ENCODE measurements at regions not wholly inside any gene's neighbourhood (a gene's known extent, or its start where the extent isn't known, plus 50 kb on each side); places are given as distances from the start of the nearest gene placed in this dataset.

DNA sequence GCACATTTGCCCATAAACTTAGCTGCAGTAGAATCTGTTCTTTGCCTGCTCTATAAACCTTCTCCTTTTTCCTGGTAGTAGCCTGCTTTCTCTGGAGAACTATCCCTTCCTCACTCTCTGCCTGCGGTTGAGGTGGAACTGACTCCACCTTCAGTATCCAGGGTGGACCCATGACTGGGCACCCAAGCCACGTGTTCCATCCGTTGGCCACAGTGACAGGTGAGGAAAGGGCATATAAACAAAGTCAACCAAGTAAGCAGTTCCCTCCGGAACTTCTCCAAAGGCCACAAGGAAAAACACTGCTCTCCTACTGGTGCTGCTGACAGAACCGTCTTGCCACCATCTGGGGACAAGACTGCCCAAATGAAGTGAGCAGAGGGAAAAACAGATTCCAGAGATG, 218.8 kb downstream of the TFAP2A start:
- peaks cover 1 to 6% (median 4%) of the 10 kb centered on the region in 3 donors for H3K27me3 Mint-ChIP-seq (ENCODE audit: low read depth in 3 of 3)
- no CpG with 5 or more reads among the region's 5 CpGs for WGBS (ENCODE audit: insufficient coverage)

DNA sequence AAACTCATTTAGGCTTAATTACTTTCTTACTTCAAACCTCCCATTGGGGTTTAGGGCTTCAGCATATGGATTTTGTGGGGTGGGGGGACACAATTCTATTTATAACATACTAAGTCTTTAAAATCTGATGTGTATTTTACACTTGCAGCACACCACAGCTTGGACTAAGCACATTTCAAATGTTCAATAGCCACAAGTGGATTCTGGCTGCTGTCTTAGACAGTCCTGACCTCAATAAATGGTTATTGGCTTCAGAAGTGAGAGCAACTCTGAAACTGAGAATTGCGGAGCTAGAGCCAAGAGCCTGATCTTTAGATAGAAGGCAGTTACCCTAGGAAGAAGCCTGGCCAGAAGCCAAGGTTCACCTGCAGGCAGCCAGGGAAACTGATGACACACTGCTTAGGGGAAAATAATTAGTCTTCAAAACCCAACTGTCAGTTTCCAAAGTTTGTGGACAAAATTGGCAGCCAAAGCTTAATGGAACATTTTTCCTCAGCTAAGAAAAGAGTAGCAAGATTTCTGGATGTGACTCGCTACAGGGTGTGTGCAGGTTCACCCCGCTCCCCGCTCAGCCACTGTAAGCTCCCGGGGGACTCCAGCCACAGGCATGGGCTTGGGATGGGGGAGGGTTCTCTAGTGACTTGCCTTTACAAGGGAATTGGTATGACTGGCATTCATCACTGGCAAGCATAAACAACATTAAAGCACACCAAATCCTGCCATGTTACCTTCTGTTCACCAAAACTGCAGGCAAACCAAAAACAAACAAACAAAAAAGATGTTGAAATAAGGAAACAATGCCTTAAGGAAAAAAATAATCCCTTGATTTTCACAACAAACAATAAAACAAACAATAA, 219.8 kb downstream of the TFAP2A start:
- 100% methylated on average over 1 of the region's 5 CpGs for WGBS (ENCODE audit: insufficient coverage)
- H3K4me1 ChIP-seq (ENCODE audit: control insufficient read depth in 1 of 2, insufficient read depth in 2 of 2, low read length in 2 of 2) = no peaks in the 10 kb centered on the region
- intact Hi-C loops (cut with micrococcal nuclease) = no loop called here
- no peak overlapping the region for H3K4me3 ChIP-seq (replicated peaks in 1 of 3; ENCODE audit: low read depth in 2 of 3, low read length in 3 of 3)
- H3K9me3 Mint-ChIP-seq = peaks cover 0 to 3% (median 2%) of the 10 kb centered on the region in 7 donors
- no peaks in the 10 kb centered on the region for H3K9me3 ChIP-seq (replicated peaks in 1 of 2; ENCODE audit: control insufficient read depth in 1 of 2, insufficient read depth in 1 of 2, low read length in 2 of 2)
- TF ChIP-seq, protein P1, sequence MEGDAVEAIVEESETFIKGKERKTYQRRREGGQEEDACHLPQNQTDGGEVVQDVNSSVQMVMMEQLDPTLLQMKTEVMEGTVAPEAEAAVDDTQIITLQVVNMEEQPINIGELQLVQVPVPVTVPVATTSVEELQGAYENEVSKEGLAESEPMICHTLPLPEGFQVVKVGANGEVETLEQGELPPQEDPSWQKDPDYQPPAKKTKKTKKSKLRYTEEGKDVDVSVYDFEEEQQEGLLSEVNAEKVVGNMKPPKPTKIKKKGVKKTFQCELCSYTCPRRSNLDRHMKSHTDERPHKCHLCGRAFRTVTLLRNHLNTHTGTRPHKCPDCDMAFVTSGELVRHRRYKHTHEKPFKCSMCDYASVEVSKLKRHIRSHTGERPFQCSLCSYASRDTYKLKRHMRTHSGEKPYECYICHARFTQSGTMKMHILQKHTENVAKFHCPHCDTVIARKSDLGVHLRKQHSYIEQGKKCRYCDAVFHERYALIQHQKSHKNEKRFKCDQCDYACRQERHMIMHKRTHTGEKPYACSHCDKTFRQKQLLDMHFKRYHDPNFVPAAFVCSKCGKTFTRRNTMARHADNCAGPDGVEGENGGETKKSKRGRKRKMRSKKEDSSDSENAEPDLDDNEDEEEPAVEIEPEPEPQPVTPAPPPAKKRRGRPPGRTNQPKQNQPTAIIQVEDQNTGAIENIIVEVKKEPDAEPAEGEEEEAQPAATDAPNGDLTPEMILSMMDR (IDR thresholded peaks at IDR 0.05) = no peak
- H3K27me3 ChIP-seq (ENCODE audit: control insufficient read depth in 2 of 2, insufficient read depth in 2 of 2, low read length in 2 of 2) = peaks cover 0 to 2% of the 10 kb centered on the region in 2 donors
- no peak overlapping the region for H3K4me2 ChIP-seq (replicated peaks; ENCODE audit: extremely low read depth, low read length, poor library complexity, severe bottlenecking)
- H3K79me2 ChIP-seq (ENCODE audit: insufficient read depth, low read length) = no peaks in the 10 kb centered on the region
- H3K27ac Mint-ChIP-seq = no peak overlapping the region
- H2AFZ ChIP-seq (ENCODE audit: insufficient read depth, low read depth, low read length, poor library complexity, severe bottlenecking) = no peak overlapping the region
- no peak overlapping the region for H3K4me3 Mint-ChIP-seq
- H3K27ac ChIP-seq (ENCODE audit: low read depth in 1 of 2, low read length in 2 of 2) = no peak overlapping the region
- no peaks in the 10 kb centered on the region for H3K36me3 ChIP-seq (replicated peaks in 1 of 2; ENCODE audit: control insufficient read depth in 1 of 2, insufficient read depth in 2 of 2, low read length in 2 of 2)
- peaks cover 1 to 6% (median 4%) of the 10 kb centered on the region in 3 donors for H3K27me3 Mint-ChIP-seq (ENCODE audit: low read depth in 3 of 3)
- no peaks in the 10 kb centered on the region for H4K20me1 ChIP-seq (ENCODE audit: insufficient read depth, low read length)
- H3K4me1 Mint-ChIP-seq = no peaks in the 10 kb centered on the region
- DNase-seq = no peak
- H3K36me3 Mint-ChIP-seq = no peaks in the 10 kb centered on the region
- H3K9ac ChIP-seq (ENCODE audit: insufficient read depth, low read length, poor library complexity, severe bottlenecking) = no peak overlapping the region

More for the DNA sequence above, 218.8 kb downstream of the TFAP2A start:
- H3K27ac Mint-ChIP-seq = no peak overlapping the region
- Histone ChIP-seq H3K79me2 (ENCODE audit: insufficient read depth, low read length) (no peaks in the 10 kb centered on the region), H3K4me3 (replicated peaks in 1 of 3; ENCODE audit: low read depth in 2 of 3, low read length in 3 of 3) (no peak overlapping the region), H3K9ac (ENCODE audit: insufficient read depth, low read length, poor library complexity, severe bottlenecking) (no peak overlapping the region), H3K27ac (ENCODE audit: low read depth in 1 of 2, low read length in 2 of 2) (no peak overlapping the region), H3K4me1 (ENCODE audit: control insufficient read depth in 1 of 2, insufficient read depth in 2 of 2, low read length in 2 of 2) (no peaks in the 10 kb centered on the region), H2AFZ (ENCODE audit: insufficient read depth, low read depth, low read length, poor library complexity, severe bottlenecking) (no peak overlapping the region), H3K4me2 (replicated peaks; ENCODE audit: extremely low read depth, low read length, poor library complexity, severe bottlenecking) (no peak overlapping the region), H4K20me1 (ENCODE audit: insufficient read depth, low read length) (no peaks in the 10 kb centered on the region), H3K27me3 (ENCODE audit: control insufficient read depth in 2 of 2, insufficient read depth in 2 of 2, low read length in 2 of 2) (no peaks in the 10 kb centered on the region), H3K36me3 (replicated peaks in 1 of 2; ENCODE audit: control insufficient read depth in 1 of 2, insufficient read depth in 2 of 2, low read length in 2 of 2) (no peaks in the 10 kb centered on the region), H3K9me3 (replicated peaks in 1 of 2; ENCODE audit: control insufficient read depth in 1 of 2, insufficient read depth in 1 of 2, low read length in 2 of 2) (no peaks in the 10 kb centered on the region)
- H3K36me3 Mint-ChIP-seq = no peaks in the 10 kb centered on the region
- DNase-seq = no peak
- H3K4me1 Mint-ChIP-seq = no peaks in the 10 kb centered on the region
- TF ChIP-seq, protein P1 (IDR thresholded peaks at IDR 0.05) = no peak
- peaks cover 0 to 4% (median 2%) of the 10 kb centered on the region in 7 donors for H3K9me3 Mint-ChIP-seq
- intact Hi-C loops (cut with micrococcal nuclease) = no loop called here
- H3K4me3 Mint-ChIP-seq = no peak overlapping the region
